Cardiac muscle cell (in vitro differentiated cells and primary cell): ENCODE measurements at regions not wholly inside any gene's neighbourhood (a gene's known extent, or its start where the extent isn't known, plus 50 kb on each side); places are given as distances from the start of the nearest gene placed in this dataset.
A peak's percentile ranks its signal among the peaks of the same experiment; 100 is the strongest.

Experiments used
- DNase-seq, 2 donors: peaks; one replicate each; pipeline versions ENCODE4 v3.0.0 to v3.0.0-alpha.2; 2010 to 2017; ENCODE audit warnings: low read depth in 1 of 2, low spot score in 1 of 2
- H3K27ac ChIP-seq: fragments of 200-600 bp; sonication (generic); 2 replicates; pipeline ENCODE4 v1.5.1; 2016
- H3K27me3 ChIP-seq: fragments of 200-600 bp; sonication (generic); 2 replicates; pipeline ENCODE4 v1.6.0; 2016; ENCODE audit warnings: control low read depth
- H3K36me3 ChIP-seq: fragments of 200-600 bp; sonication (generic); 2 replicates; pipeline ENCODE4 v1.5.1; 2016; ENCODE audit warnings: control low read depth
- H3K4me1 ChIP-seq: fragments of 200-600 bp; sonication (generic); 2 replicates; pipeline ENCODE4 v1.8.1; 2017; ENCODE audit warnings: low read depth, mild to moderate bottlenecking, mixed run types
- H3K4me3 ChIP-seq: fragments of 200-600 bp; sonication (generic); 2 replicates; pipeline ENCODE4 v1.5.1; 2016; ENCODE audit warnings: mild to moderate bottlenecking
- H3K9me3 ChIP-seq: fragments of 200-600 bp; sonication (generic); 2 replicates; pipeline ENCODE4 v1.5.1; 2017; ENCODE audit warnings: low read depth, mild to moderate bottlenecking, control low read depth
- TF ChIP-seq, protein P1 (sequence below): IDR thresholded peaks from 2 replicates; pipeline ENCODE4 v1.5.1; 2012; ENCODE audit warnings: low read depth, mild to moderate bottlenecking, low read length

DNA sequence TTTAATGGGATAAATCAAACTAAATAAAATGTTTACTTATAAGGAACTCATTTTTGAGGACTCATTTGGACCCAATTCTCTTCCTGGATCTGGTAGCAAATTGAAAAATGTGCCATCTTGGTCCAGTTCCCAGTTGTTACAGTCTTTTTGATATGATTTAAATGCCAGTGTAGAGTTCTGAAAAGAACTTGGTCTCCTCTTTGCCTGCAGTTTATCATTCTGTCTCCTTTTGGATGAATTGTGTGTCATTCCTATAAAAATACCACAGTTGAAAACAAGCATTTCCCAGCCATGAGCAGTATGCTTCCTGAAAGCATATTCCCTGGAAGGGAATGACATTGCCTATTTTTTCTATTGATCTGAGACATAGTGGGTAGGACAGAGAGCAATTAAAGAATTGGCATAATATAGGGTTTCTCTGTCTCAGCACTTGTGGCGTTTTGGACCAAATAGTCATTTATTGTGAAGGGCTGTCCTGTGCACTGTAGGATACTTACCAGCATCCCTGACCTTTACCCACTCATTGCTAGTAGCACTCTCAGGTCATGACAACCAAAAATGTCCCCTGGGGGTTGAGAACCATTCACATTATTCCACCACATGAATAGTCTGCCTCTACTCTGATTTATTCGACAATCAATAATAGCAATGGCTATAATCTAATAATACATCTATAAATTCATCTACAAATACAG is 181.8 kb downstream of the NXNL2 start:
- no peaks in the 10 kb centered on the region for H3K27me3 ChIP-seq
- DNase-seq, result no peak
- TF ChIP-seq, protein P1, sequence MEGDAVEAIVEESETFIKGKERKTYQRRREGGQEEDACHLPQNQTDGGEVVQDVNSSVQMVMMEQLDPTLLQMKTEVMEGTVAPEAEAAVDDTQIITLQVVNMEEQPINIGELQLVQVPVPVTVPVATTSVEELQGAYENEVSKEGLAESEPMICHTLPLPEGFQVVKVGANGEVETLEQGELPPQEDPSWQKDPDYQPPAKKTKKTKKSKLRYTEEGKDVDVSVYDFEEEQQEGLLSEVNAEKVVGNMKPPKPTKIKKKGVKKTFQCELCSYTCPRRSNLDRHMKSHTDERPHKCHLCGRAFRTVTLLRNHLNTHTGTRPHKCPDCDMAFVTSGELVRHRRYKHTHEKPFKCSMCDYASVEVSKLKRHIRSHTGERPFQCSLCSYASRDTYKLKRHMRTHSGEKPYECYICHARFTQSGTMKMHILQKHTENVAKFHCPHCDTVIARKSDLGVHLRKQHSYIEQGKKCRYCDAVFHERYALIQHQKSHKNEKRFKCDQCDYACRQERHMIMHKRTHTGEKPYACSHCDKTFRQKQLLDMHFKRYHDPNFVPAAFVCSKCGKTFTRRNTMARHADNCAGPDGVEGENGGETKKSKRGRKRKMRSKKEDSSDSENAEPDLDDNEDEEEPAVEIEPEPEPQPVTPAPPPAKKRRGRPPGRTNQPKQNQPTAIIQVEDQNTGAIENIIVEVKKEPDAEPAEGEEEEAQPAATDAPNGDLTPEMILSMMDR, result no peak
- H3K36me3 ChIP-seq, result no peaks in the 10 kb centered on the region
- H3K4me3 ChIP-seq, result no peak overlapping the region
- no peaks in the 10 kb centered on the region for H3K4me1 ChIP-seq
- no peaks in the 10 kb centered on the region for H3K9me3 ChIP-seq
- H3K27ac ChIP-seq, result no peak overlapping the region

GRCh38 chr9:88721025-88721424 is 186.0 kb downstream of the NXNL2 start:
- no peaks in the 10 kb centered on the region for H3K36me3 ChIP-seq
- DNase-seq, result no peak
- H3K27ac ChIP-seq, result no peak overlapping the region
- H3K4me3 ChIP-seq, result no peak overlapping the region
- H3K9me3 ChIP-seq, result no peaks in the 10 kb centered on the region
- no peaks in the 10 kb centered on the region for H3K27me3 ChIP-seq
- H3K4me1 ChIP-seq, result peaks cover 17% of the 10 kb centered on the region
- TF ChIP-seq, protein P1, result no peak

DNA sequence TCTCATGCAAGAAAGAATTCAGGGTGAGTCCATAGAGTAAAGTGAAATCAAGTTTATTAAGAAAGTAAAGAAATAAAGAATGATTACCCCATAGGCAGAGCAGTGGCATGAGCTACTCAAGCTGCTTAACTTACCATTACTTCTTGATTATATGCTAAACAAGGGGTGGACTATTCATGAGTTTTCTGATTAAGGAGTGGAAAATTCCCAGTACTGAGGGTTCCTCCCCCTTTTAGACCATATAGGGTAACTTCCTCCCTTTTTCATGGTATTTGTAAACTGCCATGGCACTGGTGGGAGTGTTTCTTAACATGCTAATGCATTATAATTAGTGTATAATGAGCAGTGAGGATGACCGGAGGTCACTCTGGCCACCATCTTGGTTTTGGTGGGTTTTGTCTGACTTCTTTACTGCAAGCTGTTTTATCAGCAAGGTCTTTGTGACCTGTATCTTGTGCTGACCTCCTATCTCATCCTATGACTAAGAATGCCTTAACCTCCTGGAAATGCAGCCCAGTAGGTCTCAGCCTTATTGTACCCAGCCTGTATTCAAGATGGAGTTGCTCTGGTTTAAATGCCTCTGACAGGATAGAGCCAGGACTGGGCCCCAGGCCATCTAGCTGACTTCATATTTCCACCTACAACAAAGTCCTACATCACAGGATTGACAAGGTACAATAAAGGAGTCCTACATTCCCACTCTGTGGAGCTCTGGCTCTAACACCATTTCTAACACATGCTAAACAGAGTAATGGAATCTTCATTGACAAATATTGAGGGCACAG is 186.7 kb downstream of the NXNL2 start:
- TF ChIP-seq, protein P1, result no peak
- H3K9me3 ChIP-seq, result no peaks in the 10 kb centered on the region
- no peaks in the 10 kb centered on the region for H3K27me3 ChIP-seq
- no peak overlapping the region for H3K4me3 ChIP-seq
- H3K4me1 ChIP-seq, result peaks cover 22% of the 10 kb centered on the region
- H3K27ac ChIP-seq, result no peak overlapping the region
- H3K36me3 ChIP-seq, result no peaks in the 10 kb centered on the region
- no peak for DNase-seq

- no peak overlapping the region for H3K27ac ChIP-seq
- H3K4me3 ChIP-seq, result no peak overlapping the region
- TF ChIP-seq, protein P1, result peak; percentile 46
- H3K27me3 ChIP-seq, result no peaks in the 10 kb centered on the region
- DNase-seq, result peak; percentile 23 to 39
- no peaks in the 10 kb centered on the region for H3K36me3 ChIP-seq
- no peaks in the 10 kb centered on the region for H3K9me3 ChIP-seq
- H3K4me1 ChIP-seq, result peaks cover 22% of the 10 kb centered on the region
These were observed 187.8 kb downstream of the NXNL2 start for GRCh38 chr9:88722753-88723152.

DNA sequence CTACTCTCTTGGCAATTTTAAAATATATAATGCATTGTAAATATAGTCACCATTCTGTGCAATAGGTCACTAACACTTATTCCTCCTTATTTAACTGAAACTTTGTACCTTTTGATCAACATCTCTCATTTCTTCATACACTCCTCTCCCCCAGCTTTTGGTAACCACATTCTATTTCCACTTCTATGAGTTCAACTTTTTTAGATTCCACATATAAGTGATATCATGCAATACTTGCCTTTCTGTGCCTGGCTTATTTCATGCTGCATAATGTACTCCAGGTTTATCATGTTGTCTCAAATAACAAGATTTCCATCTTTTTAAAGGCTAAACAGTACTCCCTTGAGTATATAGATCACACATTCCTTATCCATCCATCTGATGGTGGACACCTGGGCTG is 188.8 kb downstream of the NXNL2 start:
- peak in 1 of 2 donors; percentile 35 for DNase-seq
- peak overlapping the region; percentile 24 for H3K27ac ChIP-seq
- H3K4me3 ChIP-seq, result no peak overlapping the region
- peaks cover 22% of the 10 kb centered on the region for H3K4me1 ChIP-seq
- TF ChIP-seq, protein P1, result no peak
- H3K27me3 ChIP-seq, result no peaks in the 10 kb centered on the region
- H3K9me3 ChIP-seq, result no peaks in the 10 kb centered on the region
- no peaks in the 10 kb centered on the region for H3K36me3 ChIP-seq
